Adrenal gland (tissue), 9 donors: ENCODE measurements at regions not wholly inside any gene's neighbourhood (a gene's known extent, or its start where the extent isn't known, plus 50 kb on each side); places are given as distances from the start of the nearest gene placed in this dataset.

Experiments
- DNase-seq, 7 donors: peaks; one replicate each; pipeline ENCODE4 v3.0.0-alpha.2; 2019 to 2020
- H3K27ac ChIP-seq, 5 donors: fragments of 200-600 bp; sonication (generic) in 4 of 5; 1 replicate in 3 of 5; 2 replicates in 2 of 5; pipeline versions ENCODE4 v1.5.1 to v1.8.0; 2016 to 2020; ENCODE audit warnings: mild to moderate bottlenecking in 1 of 5
- H3K27me3 ChIP-seq: fragments of 200-600 bp; 2 replicates; pipeline ENCODE4 v1.8.0; 2021
- H3K36me3 ChIP-seq, 2 donors: fragments of 200-600 bp; replicated peaks in 1 of 2; 1 replicate in 1 of 2; 2 replicates in 1 of 2; pipeline versions ENCODE4 v1.5.1 to v1.8.0; 2018 to 2022
- H3K4me1 ChIP-seq, 2 donors: fragments of 200-600 bp; replicated peaks in 1 of 2; 1 replicate in 1 of 2; 2 replicates in 1 of 2; pipeline versions ENCODE4 v1.5.1 to v1.8.0; 2018 to 2021
- H3K4me3 ChIP-seq, 4 donors: fragments of 200-600 bp; sonication (generic) in 3 of 4; one replicate each; pipeline ENCODE4 v1.5.1; 2016 to 2018
- H3K9me3 ChIP-seq, 3 donors: fragments of 200-600 bp; sonication (generic) in 1 of 3; replicated peaks in 1 of 3; 1 replicate in 2 of 3; 2 replicates in 1 of 3; pipeline versions ENCODE4 v1.5.1 to v1.8.0; 2016 to 2021
- CTCF ChIP-seq, 6 experiments: fragments of 450-650 bp in 4 of 6; fragments of 200-600 bp in 2 of 6; sonication (generic) in 1 of 6; IDR thresholded peaks; 1 replicate in 5 of 6; 2 replicates in 1 of 6; pipeline versions ENCODE4 v1.5.1 to v1.8.0; 2016 to 2021; ENCODE audit warnings: antibody characterized with exemption in 6 of 6, mild to moderate bottlenecking in 2 of 6, moderate library complexity in 1 of 6
- POLR2A ChIP-seq, 2 donors: fragments of 450-650 bp; IDR thresholded peaks; one replicate each; pipeline ENCODE4 v1.6.1; 2017; ENCODE audit warnings: antibody characterized with exemption in 2 of 2, mild to moderate bottlenecking in 2 of 2, moderate library complexity in 1 of 2
- WGBS, 4 donors: extraction: QIAGEN DNeasy Blood & Tissue Kit in 2 of 4; methylation state at CpG; one replicate each; pipeline versions ENCODE4 v1.1.5 to v1.1.7; 2013 to 2017; 5-methylcytosine and 5-hydroxymethylcytosine counted together
- intact Hi-C, 2 donors: fragments of 100-400 bp; cut with DNase I; formaldehyde crosslinking; loops; one replicate each; pipeline versions ENCODE4 v1.14.1 to v1.15.0; 2022 to 2023
- donor health status: healthy with polysubstance abuse.
- donor health status: Bipolar disorder and iron deficiency.
- donor health status: DM: yes; HTN: yes; CAD: no.
- donor health status: DM: no; HTN: no; CAD: no.
- donor health status: DM: no; HTN: no; CAD: no.

- DNase-seq: peak; percentile 20 to 58 (median 31)
- intact Hi-C loops: no loop called here
- Histone ChIP-seq H3K27ac (peak overlapping the region in 4 of 5 donors; percentile 45 to 85 (median 68)), H3K4me1 (peaks cover 14 to 27% of the 10 kb centered on the region in 2 donors), H3K9me3 (no peaks in the 10 kb centered on the region), H3K27me3 (no peaks in the 10 kb centered on the region), H3K4me3 (peak overlapping the region in 1 of 4 donors; percentile 14), H3K36me3 (no peaks in the 10 kb centered on the region)
- WGBS, 4 donors: 28 to 32% (median 30%) methylated on average over 5 of the region's 5 CpGs
- TF ChIP-seq POLR2A (IDR thresholded peaks at IDR 0.05) (peak in 1 of 2 donors; percentile 55), CTCF (IDR thresholded peaks at IDR 0.05) (no peak)
Observed at GRCh38 chr12:89947437-89948270, 239.0 kb upstream of the ATP2B1 start.

- Histone ChIP-seq H3K4me3 (no peak overlapping the region), H3K27ac (no peak overlapping the region), H3K36me3 (no peaks in the 10 kb centered on the region), H3K9me3 (no peaks in the 10 kb centered on the region), H3K27me3 (no peaks in the 10 kb centered on the region), H3K4me1 (peaks cover 14 to 27% of the 10 kb centered on the region in 2 donors)
- intact Hi-C loops: no loop called here
- TF ChIP-seq POLR2A (IDR thresholded peaks at IDR 0.05) (no peak), CTCF (IDR thresholded peaks at IDR 0.05) (no peak)
- no peak for DNase-seq
- 81 to 93% (median 93%) methylated on average over 6 of the region's 6 CpGs for WGBS, 4 donors
Observed at GRCh38 chr12:89946518-89947135, 238.0 kb upstream of the ATP2B1 start.

- H3K4me3 ChIP-seq: no peak overlapping the region
- no peaks in the 10 kb centered on the region for H3K36me3 ChIP-seq
- H3K27me3 ChIP-seq: no peaks in the 10 kb centered on the region
- no peak for DNase-seq
- intact Hi-C loops: no loop called here
- H3K27ac ChIP-seq: no peak overlapping the region
- TF ChIP-seq CTCF (IDR thresholded peaks at IDR 0.05) (no peak), POLR2A (IDR thresholded peaks at IDR 0.05) (no peak)
- H3K4me1 ChIP-seq: peaks cover 14 to 27% of the 10 kb centered on the region in 2 donors
- no peaks in the 10 kb centered on the region for H3K9me3 ChIP-seq
Observed at GRCh38 chr12:89945123-89945522, 236.5 kb upstream of the ATP2B1 start.

- Histone ChIP-seq H3K27ac (no peak overlapping the region), H3K4me1 (peaks cover 10 to 13% of the 10 kb centered on the region in 2 donors), H3K4me3 (no peak overlapping the region), H3K27me3 (no peaks in the 10 kb centered on the region), H3K9me3 (no peaks in the 10 kb centered on the region), H3K36me3 (no peaks in the 10 kb centered on the region)
- TF ChIP-seq CTCF (IDR thresholded peaks at IDR 0.05): no peak
- no peak for TF ChIP-seq POLR2A (IDR thresholded peaks at IDR 0.05)
- intact Hi-C loops: no loop called here
- DNase-seq: no peak
Observed at GRCh38 chr12:89943463-89943862, 234.8 kb upstream of the ATP2B1 start.
